OCI-LY1 (cell line): ENCODE measurements at regions not wholly inside any gene's neighbourhood (a gene's known extent, or its start where the extent isn't known, plus 50 kb on each side); places are given as distances from the start of the nearest gene placed in this dataset.

Experiments used
- H2AFZ ChIP-seq: fragments of 200-600 bp; sonication (generic), shearing (Covaris generic); 2 replicates; pipeline ENCODE4 v1.6.0; 2014; ENCODE audit warnings: antibody characterized with exemption, mild to moderate bottlenecking, low read length
- H3F3A ChIP-seq: fragments of 200-600 bp; sonication (generic), shearing (Covaris generic); 2 replicates; pipeline ENCODE4 v1.6.0; 2014; ENCODE audit warnings: mild to moderate bottlenecking, antibody characterized with exemption, low read length, moderate library complexity; ENCODE audit not compliant: insufficient read depth
- H3K27ac ChIP-seq: fragments of 200-600 bp; sonication (generic); 2 replicates; pipeline ENCODE4 v1.5.1; 2014; ENCODE audit warnings: low read length, mixed run types, mild to moderate bottlenecking, low read depth; ENCODE audit not compliant: poor library complexity, severe bottlenecking
- H3K27me3 ChIP-seq: fragments of 200-600 bp; sonication (generic); 2 replicates; pipeline ENCODE4 v1.6.0; 2014; ENCODE audit warnings: antibody characterized with exemption, mild to moderate bottlenecking, low read length, moderate library complexity; ENCODE audit not compliant: insufficient read depth
- H3K36me3 ChIP-seq: fragments of 200-600 bp; sonication (generic); 2 replicates; pipeline ENCODE4 v1.6.1; 2014; ENCODE audit warnings: mild to moderate bottlenecking, antibody characterized with exemption, low read length, moderate library complexity, mixed read lengths; ENCODE audit not compliant: insufficient read depth
- H3K4me1 ChIP-seq: fragments of 200-600 bp; sonication (generic); 2 replicates; pipeline ENCODE4 v1.5.1; 2014; ENCODE audit warnings: mild to moderate bottlenecking, low read length, moderate library complexity; ENCODE audit not compliant: insufficient read depth, severe bottlenecking
- H3K4me2 ChIP-seq: fragments of 200-600 bp; sonication (generic), shearing (Covaris generic); 2 replicates; pipeline ENCODE4 v1.6.1; 2014; ENCODE audit warnings: low read length
- H3K4me3 ChIP-seq: fragments of 200-600 bp; sonication (generic); 2 replicates; pipeline ENCODE4 v1.5.1; 2014; ENCODE audit warnings: low read length, low read depth, mild to moderate bottlenecking, mixed read lengths; ENCODE audit not compliant: poor library complexity, severe bottlenecking
- H3K79me2 ChIP-seq: fragments of 200-600 bp; shearing (Covaris generic); 2 replicates; pipeline ENCODE4 v1.6.1; 2016; ENCODE audit warnings: mixed run types, low read length, mixed read lengths; ENCODE audit not compliant: insufficient read depth
- H3K9ac ChIP-seq: fragments of 200-600 bp; sonication (generic), shearing (Covaris generic); 2 replicates; pipeline ENCODE4 v1.6.1; 2014; ENCODE audit warnings: mild to moderate bottlenecking, low read length, mixed read lengths
- H3K9me2 ChIP-seq: fragments of 200-600 bp; sonication (generic), shearing (Covaris generic); 2 replicates; pipeline ENCODE4 v1.6.1; 2014; ENCODE audit warnings: low read depth, mild to moderate bottlenecking, low read length, mixed read lengths
- H3K9me3 ChIP-seq: fragments of 200-600 bp; shearing (Covaris generic); 2 replicates; pipeline ENCODE4 v1.6.1; 2014; ENCODE audit warnings: low read length, mixed read lengths
- H4K20me1 ChIP-seq: fragments of 200-600 bp; sonication (generic), shearing (Covaris generic); 2 replicates; pipeline ENCODE4 v1.6.0; 2016; ENCODE audit warnings: mild to moderate bottlenecking, low read length; ENCODE audit not compliant: insufficient read depth
- EZH2 ChIP-seq: fragments of 200-600 bp; sonication (generic), shearing (Covaris generic); IDR thresholded peaks from 2 replicates; pipeline ENCODE4 v1.8.0; 2017; ENCODE audit warnings: borderline replicate concordance, mixed run types, mild to moderate bottlenecking, antibody characterized with exemption, low read length, moderate library complexity, mixed read lengths
- TF ChIP-seq, protein P1 (sequence below): fragments of 200-600 bp; sonication (generic), shearing (Covaris generic); IDR thresholded peaks from 2 replicates; pipeline ENCODE4 v1.5.1; 2017; ENCODE audit warnings: mild to moderate bottlenecking, antibody characterized with exemption, low read length, moderate library complexity, mixed read lengths

DNA sequence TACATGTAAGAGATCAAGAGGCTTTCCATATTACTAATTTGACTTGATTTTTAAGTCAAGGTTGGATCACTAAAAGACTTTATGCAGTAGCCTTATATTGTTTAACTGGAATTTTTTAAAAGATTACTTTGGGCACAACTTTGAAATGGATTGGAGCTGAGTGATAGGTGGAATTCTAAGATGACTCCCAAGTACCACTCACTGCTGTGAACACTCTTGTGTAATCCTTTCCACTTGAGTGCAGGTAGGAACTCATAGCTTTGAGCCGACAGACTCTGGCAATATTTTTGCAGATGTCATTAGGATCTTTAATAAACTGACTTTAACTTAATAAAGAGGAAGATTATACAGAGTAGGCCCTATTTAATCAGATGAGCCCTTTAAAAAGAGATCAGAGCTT, 831.1 kb upstream of the NCAM2 start:
- Histone ChIP-seq H3K4me1 (no peaks in the 10 kb centered on the region), H3K79me2 (no peaks in the 10 kb centered on the region), H3F3A (no peaks in the 10 kb centered on the region), H3K4me3 (no peak overlapping the region), H4K20me1 (no peaks in the 10 kb centered on the region), H2AFZ (no peak overlapping the region), H3K9me2 (no peaks in the 10 kb centered on the region), H3K27me3 (no peaks in the 10 kb centered on the region), H3K27ac (no peak overlapping the region), H3K36me3 (no peaks in the 10 kb centered on the region), H3K9me3 (no peaks in the 10 kb centered on the region), H3K4me2 (no peak overlapping the region), H3K9ac (no peak overlapping the region)
- TF ChIP-seq, protein P1, sequence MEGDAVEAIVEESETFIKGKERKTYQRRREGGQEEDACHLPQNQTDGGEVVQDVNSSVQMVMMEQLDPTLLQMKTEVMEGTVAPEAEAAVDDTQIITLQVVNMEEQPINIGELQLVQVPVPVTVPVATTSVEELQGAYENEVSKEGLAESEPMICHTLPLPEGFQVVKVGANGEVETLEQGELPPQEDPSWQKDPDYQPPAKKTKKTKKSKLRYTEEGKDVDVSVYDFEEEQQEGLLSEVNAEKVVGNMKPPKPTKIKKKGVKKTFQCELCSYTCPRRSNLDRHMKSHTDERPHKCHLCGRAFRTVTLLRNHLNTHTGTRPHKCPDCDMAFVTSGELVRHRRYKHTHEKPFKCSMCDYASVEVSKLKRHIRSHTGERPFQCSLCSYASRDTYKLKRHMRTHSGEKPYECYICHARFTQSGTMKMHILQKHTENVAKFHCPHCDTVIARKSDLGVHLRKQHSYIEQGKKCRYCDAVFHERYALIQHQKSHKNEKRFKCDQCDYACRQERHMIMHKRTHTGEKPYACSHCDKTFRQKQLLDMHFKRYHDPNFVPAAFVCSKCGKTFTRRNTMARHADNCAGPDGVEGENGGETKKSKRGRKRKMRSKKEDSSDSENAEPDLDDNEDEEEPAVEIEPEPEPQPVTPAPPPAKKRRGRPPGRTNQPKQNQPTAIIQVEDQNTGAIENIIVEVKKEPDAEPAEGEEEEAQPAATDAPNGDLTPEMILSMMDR: no peak
- TF ChIP-seq EZH2: no peak

GRCh38 chr21:20169812-20170576, 828.2 kb upstream of the NCAM2 start:
- Histone ChIP-seq H2AFZ (no peak overlapping the region), H3K79me2 (no peaks in the 10 kb centered on the region), H3K9me3 (no peaks in the 10 kb centered on the region), H3K4me3 (no peak overlapping the region), H3K27ac (no peak overlapping the region), H3F3A (no peaks in the 10 kb centered on the region), H3K36me3 (no peaks in the 10 kb centered on the region), H3K9ac (no peak overlapping the region), H4K20me1 (no peaks in the 10 kb centered on the region), H3K27me3 (no peaks in the 10 kb centered on the region), H3K4me1 (no peaks in the 10 kb centered on the region), H3K9me2 (no peaks in the 10 kb centered on the region), H3K4me2 (no peak overlapping the region)
- TF ChIP-seq EZH2: no peak
- TF ChIP-seq, protein P1: no peak

DNA sequence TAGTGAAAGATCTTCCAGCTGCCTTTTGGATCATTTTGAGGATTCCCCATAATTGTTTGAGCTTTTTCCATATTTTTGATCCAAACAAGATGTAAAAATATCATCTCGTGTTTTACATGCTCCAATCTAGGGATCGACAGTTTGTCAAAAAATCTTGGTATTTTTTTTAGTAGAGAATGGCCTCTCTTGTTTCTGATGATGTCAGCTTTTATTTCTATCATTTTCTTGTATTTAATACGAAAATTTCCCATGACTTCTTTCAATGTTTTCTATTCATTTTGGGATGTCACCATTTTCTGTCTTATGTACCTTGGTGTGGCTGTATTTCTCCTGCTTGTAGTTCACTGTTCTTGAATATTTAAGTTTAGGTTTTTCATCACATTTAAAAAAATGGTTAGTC, 812.0 kb upstream of the NCAM2 start:
- Histone ChIP-seq H3K79me2 (no peaks in the 10 kb centered on the region), H3F3A (no peaks in the 10 kb centered on the region), H3K27me3 (no peaks in the 10 kb centered on the region), H3K9ac (no peak overlapping the region), H3K36me3 (no peaks in the 10 kb centered on the region), H4K20me1 (no peaks in the 10 kb centered on the region), H3K9me3 (no peaks in the 10 kb centered on the region), H3K4me3 (no peak overlapping the region), H3K4me2 (no peak overlapping the region), H3K27ac (no peak overlapping the region), H3K4me1 (no peaks in the 10 kb centered on the region), H3K9me2 (no peaks in the 10 kb centered on the region), H2AFZ (no peak overlapping the region)
- no peak for TF ChIP-seq EZH2
- TF ChIP-seq, protein P1: no peak
